Neural progenitor cell (in vitro differentiated cells): ENCODE measurements at regions not wholly inside any gene's neighbourhood (a gene's known extent, or its start where the extent isn't known, plus 50 kb on each side); places are given as distances from the start of the nearest gene placed in this dataset.

Experiments
- DNase-seq: peaks from one replicate; pipeline ENCODE4 v3.0.0-alpha.2; 2016; ENCODE audit warnings: low spot score
- H2AFZ ChIP-seq: fragments of 200-600 bp; sonication (generic); replicated peaks from 2 replicates; pipeline ENCODE4 v1.6.1; 2016; ENCODE audit warnings: antibody characterized with exemption
- H3F3A ChIP-seq: fragments of 200-600 bp; sonication (generic); 2 replicates; pipeline ENCODE4 v1.6.1; 2016; ENCODE audit warnings: antibody characterized with exemption, low read depth
- H3K27ac ChIP-seq: fragments of 200-600 bp; sonication (generic); 2 replicates; pipeline ENCODE4 v1.5.1; 2016; ENCODE audit warnings: mild to moderate bottlenecking
- H3K27me3 ChIP-seq: fragments of 200-600 bp; sonication (generic); 2 replicates; pipeline ENCODE4 v1.6.1; 2016; ENCODE audit warnings: mild to moderate bottlenecking, moderate library complexity
- H3K36me3 ChIP-seq: fragments of 200-600 bp; sonication (generic); 2 replicates; pipeline ENCODE4 v1.5.1; 2016
- H3K4me1 ChIP-seq: fragments of 200-600 bp; sonication (generic); 2 replicates; pipeline ENCODE4 v1.6.1; 2016; ENCODE audit warnings: mixed run types
- H3K4me2 ChIP-seq: fragments of 200-600 bp; sonication (generic); 2 replicates; pipeline ENCODE4 v1.6.1; 2016
- H3K4me3 ChIP-seq: fragments of 200-600 bp; sonication (generic); 2 replicates; pipeline ENCODE4 v1.5.1; 2016
- H3K79me2 ChIP-seq: fragments of 200-600 bp; sonication (generic); 2 replicates; pipeline ENCODE4 v1.6.1; 2016; ENCODE audit warnings: low read depth
- H3K9ac ChIP-seq: fragments of 200-600 bp; sonication (generic); 2 replicates; pipeline ENCODE4 v1.6.1; 2016
- H3K9me3 ChIP-seq: fragments of 200-600 bp; sonication (generic); 2 replicates; pipeline ENCODE4 v1.5.1; 2016; ENCODE audit warnings: low read depth
- H4K20me1 ChIP-seq: fragments of 200-600 bp; sonication (generic); 2 replicates; pipeline ENCODE4 v1.6.1; 2016; ENCODE audit warnings: low read depth
- H3K27ac Mint-ChIP-seq: 3 replicates; pipeline ENCODE4 v1.8.0; 2021; ENCODE audit warnings: mixed read lengths
- H3K27me3 Mint-ChIP-seq: 2 replicates; pipeline ENCODE4 v1.8.0; 2022; ENCODE audit warnings: low read depth, mild to moderate bottlenecking, inconsistent platforms, moderate library complexity, mixed read lengths; ENCODE audit not compliant: insufficient read depth
- H3K36me3 Mint-ChIP-seq: 3 replicates; pipeline ENCODE4 v1.8.0; 2021; ENCODE audit warnings: mixed read lengths
- H3K4me1 Mint-ChIP-seq: 3 replicates; pipeline ENCODE4 v1.8.0; 2021; ENCODE audit warnings: mixed read lengths
- H3K4me3 Mint-ChIP-seq: 3 replicates; pipeline ENCODE4 v1.8.0; 2021; ENCODE audit warnings: mild to moderate bottlenecking, moderate library complexity, mixed read lengths
- H3K9me3 Mint-ChIP-seq: 3 replicates; pipeline ENCODE4 v1.8.0; 2020; ENCODE audit warnings: mixed read lengths
- EZH2 ChIP-seq: fragments of 200-600 bp; sonication (generic); IDR thresholded peaks from 2 replicates; pipeline ENCODE4 v1.6.1; 2017; ENCODE audit warnings: antibody characterized with exemption, mild to moderate bottlenecking, moderate library complexity
- EZH2phosphoT487 ChIP-seq: fragments of 200-600 bp; sonication (generic); IDR thresholded peaks from 2 replicates; pipeline ENCODE4 v1.6.1; 2017; ENCODE audit warnings: antibody characterized with exemption
- TF ChIP-seq, protein P1 (sequence below): fragments of 200-600 bp; sonication (generic); IDR thresholded peaks from 2 replicates; pipeline ENCODE4 v1.5.1; 2017; ENCODE audit warnings: antibody characterized with exemption, mild to moderate bottlenecking

DNA sequence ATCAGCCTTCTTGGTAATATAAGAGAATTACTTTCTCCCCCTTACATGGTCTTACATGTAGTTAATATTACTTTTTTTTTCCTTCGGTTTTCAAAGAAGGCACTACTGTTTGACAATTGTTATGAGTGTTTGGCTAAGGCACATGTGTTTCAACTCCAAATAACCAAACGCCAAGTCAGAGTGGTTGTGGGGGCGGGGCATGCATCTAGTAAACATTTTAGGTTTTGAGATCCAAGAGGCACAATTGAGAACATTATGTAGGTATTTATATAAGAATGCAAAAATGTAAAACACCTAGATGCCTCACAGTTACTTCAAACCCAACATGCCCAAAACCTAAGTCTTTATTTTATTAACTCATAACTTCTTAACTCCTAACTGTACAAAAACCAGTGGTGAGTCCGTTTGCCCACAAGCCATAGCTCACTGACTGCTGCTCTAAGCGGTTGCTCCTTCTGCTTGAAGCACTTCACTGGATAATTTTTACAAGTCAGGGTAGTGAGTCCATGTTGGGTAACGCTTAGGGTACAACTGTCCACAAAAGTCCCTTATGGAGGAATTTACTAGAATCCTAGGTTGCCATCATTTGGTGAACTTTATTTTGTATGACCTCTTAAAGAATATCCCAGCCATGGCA lies 189.9 kb downstream of the HUNK start:
- Histone ChIP-seq H2AFZ (no peak overlapping the region), H3K4me2 (no peak overlapping the region), H3K4me1 (peaks cover 8% of the 10 kb centered on the region), H3K9ac (no peak overlapping the region), H3K27ac (no peak overlapping the region), H3K4me3 (no peak overlapping the region), H3K79me2 (no peaks in the 10 kb centered on the region), H3K9me3 (no peaks in the 10 kb centered on the region), H3F3A (no peaks in the 10 kb centered on the region), H4K20me1 (no peaks in the 10 kb centered on the region), H3K27me3 (no peaks in the 10 kb centered on the region), H3K36me3 (no peaks in the 10 kb centered on the region)
- no peak for DNase-seq
- H3K9me3 Mint-ChIP-seq = peaks cover 3% of the 10 kb centered on the region
- H3K27me3 Mint-ChIP-seq = peaks cover 5% of the 10 kb centered on the region
- H3K27ac Mint-ChIP-seq = no peak overlapping the region
- peaks cover 4% of the 10 kb centered on the region for H3K36me3 Mint-ChIP-seq
- H3K4me1 Mint-ChIP-seq = peaks cover 28% of the 10 kb centered on the region
- TF ChIP-seq, protein P1, sequence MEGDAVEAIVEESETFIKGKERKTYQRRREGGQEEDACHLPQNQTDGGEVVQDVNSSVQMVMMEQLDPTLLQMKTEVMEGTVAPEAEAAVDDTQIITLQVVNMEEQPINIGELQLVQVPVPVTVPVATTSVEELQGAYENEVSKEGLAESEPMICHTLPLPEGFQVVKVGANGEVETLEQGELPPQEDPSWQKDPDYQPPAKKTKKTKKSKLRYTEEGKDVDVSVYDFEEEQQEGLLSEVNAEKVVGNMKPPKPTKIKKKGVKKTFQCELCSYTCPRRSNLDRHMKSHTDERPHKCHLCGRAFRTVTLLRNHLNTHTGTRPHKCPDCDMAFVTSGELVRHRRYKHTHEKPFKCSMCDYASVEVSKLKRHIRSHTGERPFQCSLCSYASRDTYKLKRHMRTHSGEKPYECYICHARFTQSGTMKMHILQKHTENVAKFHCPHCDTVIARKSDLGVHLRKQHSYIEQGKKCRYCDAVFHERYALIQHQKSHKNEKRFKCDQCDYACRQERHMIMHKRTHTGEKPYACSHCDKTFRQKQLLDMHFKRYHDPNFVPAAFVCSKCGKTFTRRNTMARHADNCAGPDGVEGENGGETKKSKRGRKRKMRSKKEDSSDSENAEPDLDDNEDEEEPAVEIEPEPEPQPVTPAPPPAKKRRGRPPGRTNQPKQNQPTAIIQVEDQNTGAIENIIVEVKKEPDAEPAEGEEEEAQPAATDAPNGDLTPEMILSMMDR = no peak
- TF ChIP-seq EZH2 (no peak), EZH2phosphoT487 (no peak)
- no peak overlapping the region for H3K4me3 Mint-ChIP-seq

DNA sequence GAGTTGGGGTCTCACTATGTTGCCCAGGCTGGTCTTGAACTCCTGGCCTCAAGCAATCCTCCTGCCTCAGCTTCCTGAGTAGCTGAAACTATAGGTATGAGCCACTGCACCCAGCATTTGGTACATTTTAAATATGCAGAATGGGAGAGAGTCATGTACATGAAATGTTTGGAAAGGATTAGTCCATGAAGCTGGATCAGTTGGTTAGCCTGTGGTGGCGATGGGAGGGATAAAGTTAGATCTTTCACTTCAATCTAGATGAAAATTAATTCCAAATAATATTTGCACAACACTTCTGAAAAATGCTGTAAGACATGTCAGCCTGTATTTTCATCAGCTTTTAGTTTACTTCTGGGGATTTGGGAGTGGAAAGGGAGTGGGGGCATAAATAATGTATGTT lies 188.9 kb downstream of the HUNK start:
- H3K9me3 Mint-ChIP-seq = peaks cover 3% of the 10 kb centered on the region
- H3K4me1 ChIP-seq = peaks cover 8% of the 10 kb centered on the region
- TF ChIP-seq, protein P1 = no peak
- no peak for TF ChIP-seq EZH2phosphoT487
- no peak for TF ChIP-seq EZH2
- no peak overlapping the region for H3K27ac ChIP-seq
- H3K36me3 ChIP-seq = no peaks in the 10 kb centered on the region
- peaks cover 3% of the 10 kb centered on the region for H3K27me3 Mint-ChIP-seq
- DNase-seq = no peak
- H3K27ac Mint-ChIP-seq = no peak overlapping the region
- peaks cover 4% of the 10 kb centered on the region for H3K36me3 Mint-ChIP-seq
- H4K20me1 ChIP-seq = no peaks in the 10 kb centered on the region
- H3K4me3 Mint-ChIP-seq = no peak overlapping the region
- H2AFZ ChIP-seq = no peak overlapping the region
- H3K4me2 ChIP-seq = no peak overlapping the region
- no peaks in the 10 kb centered on the region for H3K9me3 ChIP-seq
- no peaks in the 10 kb centered on the region for H3K79me2 ChIP-seq
- no peak overlapping the region for H3K9ac ChIP-seq
- H3F3A ChIP-seq = no peaks in the 10 kb centered on the region
- H3K27me3 ChIP-seq = no peaks in the 10 kb centered on the region
- no peak overlapping the region for H3K4me3 ChIP-seq
- H3K4me1 Mint-ChIP-seq = peaks cover 31% of the 10 kb centered on the region

DNA sequence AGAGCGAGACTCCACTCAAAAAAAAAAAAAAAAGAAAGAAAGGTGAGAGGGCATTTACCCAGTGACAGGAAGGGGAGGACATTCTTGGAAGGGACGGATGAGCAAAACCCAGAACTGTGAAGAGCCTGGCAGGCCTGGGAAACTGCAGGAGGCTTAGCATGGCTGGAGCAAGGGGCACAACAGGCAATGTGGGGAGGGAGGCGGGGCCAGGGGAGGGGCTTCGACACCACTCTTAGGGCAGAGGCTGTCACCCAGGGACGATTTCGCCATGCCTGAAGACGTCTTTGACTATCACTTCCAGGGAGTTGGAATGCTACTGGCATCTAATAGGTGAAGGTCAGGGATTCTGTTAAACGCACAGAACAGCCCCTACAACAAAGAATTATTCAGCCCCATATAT lies 184.0 kb downstream of the HUNK start:
- Mint-ChIP-seq H3K4me3 (no peak overlapping the region), H3K27me3 (no peaks in the 10 kb centered on the region), H3K27ac (no peak overlapping the region), H3K36me3 (peaks cover 6% of the 10 kb centered on the region), H3K4me1 (peaks cover 26% of the 10 kb centered on the region), H3K9me3 (peaks cover 10% of the 10 kb centered on the region)
- Histone ChIP-seq H4K20me1 (no peaks in the 10 kb centered on the region), H3K4me3 (no peak overlapping the region), H2AFZ (no peak overlapping the region), H3K27me3 (no peaks in the 10 kb centered on the region), H3K79me2 (no peaks in the 10 kb centered on the region), H3K4me1 (peaks cover 10% of the 10 kb centered on the region), H3K9ac (no peak overlapping the region), H3K36me3 (no peaks in the 10 kb centered on the region), H3K4me2 (no peak overlapping the region), H3F3A (no peaks in the 10 kb centered on the region), H3K9me3 (peaks cover 3% of the 10 kb centered on the region), H3K27ac (no peak overlapping the region)
- TF ChIP-seq EZH2 = no peak
- TF ChIP-seq, protein P1 = no peak
- TF ChIP-seq EZH2phosphoT487 = no peak
- peak; percentile 62 for DNase-seq
